ENCODE measurements at regions not wholly inside any gene's neighbourhood (a gene's known extent, or its start where the extent isn't known, plus 50 kb on each side); places are given as distances from the start of the nearest gene placed in this dataset.
"Not testable (repeated sequence)": the region's sequence is repeated elsewhere in the genome, so short reads cannot be mapped to it uniquely, and the experiment has no call there.

DNA sequence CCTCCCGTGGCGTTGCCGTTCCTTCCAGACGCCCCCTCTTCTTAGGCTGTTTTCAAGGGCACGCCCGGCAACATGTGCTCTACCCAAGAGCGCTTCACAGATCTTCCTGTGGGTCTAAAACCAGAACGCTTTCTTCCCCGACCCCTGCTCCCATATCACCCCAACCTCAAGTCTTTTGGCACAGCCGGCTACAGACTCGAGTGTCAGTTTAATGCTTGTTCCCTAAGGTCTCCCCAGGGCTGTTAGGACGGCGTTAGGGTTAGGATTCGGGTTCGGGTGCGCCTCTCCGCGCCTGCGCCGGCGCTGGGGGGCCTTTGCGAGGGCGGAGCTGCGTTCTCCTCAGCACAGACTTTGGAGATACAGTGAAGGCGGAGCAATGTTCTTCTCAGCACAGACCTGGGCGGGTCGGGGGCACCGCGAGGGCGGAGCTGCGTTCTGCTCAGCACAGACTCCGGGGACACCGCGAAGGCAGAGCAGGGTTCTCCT lies 274.7 kb downstream of the CCDC74A start:
- not testable (repeated sequence) for H3K4me1 Mint-ChIP-seq (ENCODE audit: low read depth)
- H3K4me3 Mint-ChIP-seq = peak overlapping the region; percentile 63

DNA sequence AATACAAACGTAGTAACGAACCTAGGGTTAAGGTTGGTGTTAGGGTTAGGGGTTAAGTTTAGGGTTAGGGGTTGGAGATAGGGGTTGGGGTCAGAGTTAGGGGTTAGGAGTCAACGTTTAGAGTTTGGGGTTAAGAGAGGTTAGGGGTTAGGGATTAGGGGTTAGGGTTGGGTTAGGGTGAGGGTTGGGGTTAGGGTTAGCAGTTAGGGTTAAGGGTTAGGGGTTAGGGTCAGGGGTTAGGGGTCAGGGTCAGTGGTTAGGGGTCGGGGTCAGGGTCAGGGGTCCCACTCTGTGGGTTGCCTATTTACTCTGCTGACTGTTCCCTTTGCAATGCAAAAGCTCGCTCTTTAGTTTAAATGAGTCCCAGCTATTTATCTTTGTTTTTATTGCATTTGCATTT lies 275.5 kb downstream of the CCDC74A start:
- not testable (repeated sequence) for H3K4me1 Mint-ChIP-seq (ENCODE audit: low read depth); H3K27ac Mint-ChIP-seq; H3K4me3 Mint-ChIP-seq; H3K36me3 Mint-ChIP-seq (ENCODE audit: low read depth); H3K9me3 Mint-ChIP-seq
- H3K27me3 Mint-ChIP-seq = peaks cover 19% of the 10 kb centered on the region

More for the DNA sequence above, 274.7 kb downstream of the CCDC74A start:
- H3K9me3 Mint-ChIP-seq; H3K27ac Mint-ChIP-seq; H3K36me3 Mint-ChIP-seq (ENCODE audit: low read depth): not testable (repeated sequence)
- peaks cover 15% of the 10 kb centered on the region for H3K27me3 Mint-ChIP-seq

DNA sequence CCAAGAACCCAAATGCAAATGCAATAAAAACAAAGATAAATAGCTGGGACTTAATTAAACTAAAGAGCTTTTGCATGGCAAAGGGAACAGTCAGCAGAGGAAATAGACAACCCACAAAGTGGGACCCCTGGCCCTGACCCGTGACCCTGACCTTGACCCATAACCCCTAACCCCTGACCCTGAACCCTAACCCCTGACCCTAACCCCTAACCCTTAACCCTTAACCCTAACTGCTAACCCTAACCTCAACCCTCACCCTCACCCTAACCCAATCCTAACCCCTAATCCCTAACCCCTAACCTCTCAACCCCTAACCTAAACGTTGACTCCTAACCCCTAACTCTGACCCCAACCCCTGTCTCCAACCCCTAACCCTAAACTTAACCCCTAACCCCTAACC lies 284.9 kb downstream of the CCDC74A start:
- H3K4me3 Mint-ChIP-seq; H3K27ac Mint-ChIP-seq; H3K9me3 Mint-ChIP-seq; H3K36me3 Mint-ChIP-seq (ENCODE audit: low read depth); H3K4me1 Mint-ChIP-seq (ENCODE audit: low read depth): not testable (repeated sequence)
- peaks cover 15% of the 10 kb centered on the region for H3K27me3 Mint-ChIP-seq

DNA sequence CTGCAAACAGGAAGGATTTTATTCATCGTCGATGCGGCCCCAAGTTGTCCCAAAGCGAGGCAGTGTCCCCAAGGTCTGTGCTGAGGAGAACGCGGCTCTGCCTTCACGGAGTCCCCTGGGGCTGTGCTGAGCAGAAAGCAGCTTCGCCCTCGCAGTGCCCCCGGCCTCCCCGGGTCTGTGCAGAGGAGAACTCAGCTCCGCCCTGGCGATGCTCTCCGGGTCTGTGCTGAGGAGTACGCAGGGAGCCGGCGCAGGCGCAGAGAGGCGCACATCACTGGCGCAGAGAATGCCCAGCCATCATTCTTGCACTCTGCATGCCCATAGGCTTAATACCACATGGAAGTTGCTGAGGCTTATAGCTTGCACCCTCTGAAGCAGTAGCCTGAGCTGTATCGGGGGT lies 285.7 kb downstream of the CCDC74A start:
- not testable (repeated sequence) for H3K27ac Mint-ChIP-seq; H3K4me1 Mint-ChIP-seq (ENCODE audit: low read depth); H3K36me3 Mint-ChIP-seq (ENCODE audit: low read depth); H3K4me3 Mint-ChIP-seq; H3K9me3 Mint-ChIP-seq
- peaks cover 10% of the 10 kb centered on the region for H3K27me3 Mint-ChIP-seq

- not testable (repeated sequence) for H3K27ac Mint-ChIP-seq; H3K4me1 Mint-ChIP-seq (ENCODE audit: low read depth); H3K36me3 Mint-ChIP-seq (ENCODE audit: low read depth); H3K27me3 Mint-ChIP-seq; H3K9me3 Mint-ChIP-seq; H3K4me3 Mint-ChIP-seq
These were observed 290.7 kb downstream of the CCDC74A start for GRCh38 chr2:131818267-131818973.

GRCh38 chr2:131822237-131822721 lies 294.6 kb downstream of the CCDC74A start:
- not testable (repeated sequence) for H3K4me3 Mint-ChIP-seq; H3K36me3 Mint-ChIP-seq (ENCODE audit: low read depth); H3K27me3 Mint-ChIP-seq; H3K9me3 Mint-ChIP-seq; H3K4me1 Mint-ChIP-seq (ENCODE audit: low read depth); H3K27ac Mint-ChIP-seq

DNA sequence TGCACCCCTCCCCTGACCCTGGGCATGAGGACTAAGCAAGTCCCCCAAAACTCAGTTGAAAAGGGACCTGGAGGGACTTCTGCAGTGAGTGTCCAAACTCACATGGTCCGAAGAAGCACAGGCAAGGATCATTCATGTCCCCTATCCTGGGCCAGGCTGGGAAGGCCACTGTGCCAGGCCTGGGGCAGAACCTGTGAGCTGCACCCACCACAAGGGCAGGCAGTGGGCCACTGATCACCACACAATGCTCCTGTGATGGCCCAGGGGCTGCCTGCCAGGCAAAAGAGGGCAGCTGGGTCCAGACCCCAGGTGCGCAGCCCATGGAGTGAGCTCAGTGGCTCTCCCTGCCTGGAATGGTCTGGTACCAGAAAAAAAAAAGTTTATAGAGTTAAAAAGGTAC lies 295.4 kb downstream of the CCDC74A start:
- H3K27ac Mint-ChIP-seq; H3K36me3 Mint-ChIP-seq (ENCODE audit: low read depth); H3K9me3 Mint-ChIP-seq; H3K27me3 Mint-ChIP-seq; H3K4me1 Mint-ChIP-seq (ENCODE audit: low read depth); H3K4me3 Mint-ChIP-seq: not testable (repeated sequence)

DNA sequence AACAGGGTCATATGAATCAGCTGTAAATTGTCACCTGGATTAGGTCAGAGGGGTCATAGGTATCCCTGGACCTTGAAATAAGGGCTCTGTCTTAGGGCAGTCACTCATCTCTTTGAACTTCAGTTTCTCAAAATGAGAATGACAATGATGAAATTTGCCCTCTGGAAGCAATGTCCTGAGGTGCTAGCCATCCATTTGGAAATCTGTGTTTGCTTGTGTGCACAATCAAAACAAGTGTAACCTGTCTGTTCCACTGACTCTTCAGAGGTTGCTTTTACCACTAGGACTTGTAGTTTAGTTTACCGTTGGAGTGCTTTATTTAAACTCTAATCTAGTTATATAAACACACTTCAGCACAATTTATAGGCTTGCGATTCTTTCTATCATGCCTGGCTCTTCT lies 297.3 kb downstream of the CCDC74A start:
- H3K4me1 Mint-ChIP-seq (ENCODE audit: low read depth); H3K4me3 Mint-ChIP-seq; H3K27me3 Mint-ChIP-seq; H3K9me3 Mint-ChIP-seq; H3K27ac Mint-ChIP-seq; H3K36me3 Mint-ChIP-seq (ENCODE audit: low read depth): not testable (repeated sequence)

DNA sequence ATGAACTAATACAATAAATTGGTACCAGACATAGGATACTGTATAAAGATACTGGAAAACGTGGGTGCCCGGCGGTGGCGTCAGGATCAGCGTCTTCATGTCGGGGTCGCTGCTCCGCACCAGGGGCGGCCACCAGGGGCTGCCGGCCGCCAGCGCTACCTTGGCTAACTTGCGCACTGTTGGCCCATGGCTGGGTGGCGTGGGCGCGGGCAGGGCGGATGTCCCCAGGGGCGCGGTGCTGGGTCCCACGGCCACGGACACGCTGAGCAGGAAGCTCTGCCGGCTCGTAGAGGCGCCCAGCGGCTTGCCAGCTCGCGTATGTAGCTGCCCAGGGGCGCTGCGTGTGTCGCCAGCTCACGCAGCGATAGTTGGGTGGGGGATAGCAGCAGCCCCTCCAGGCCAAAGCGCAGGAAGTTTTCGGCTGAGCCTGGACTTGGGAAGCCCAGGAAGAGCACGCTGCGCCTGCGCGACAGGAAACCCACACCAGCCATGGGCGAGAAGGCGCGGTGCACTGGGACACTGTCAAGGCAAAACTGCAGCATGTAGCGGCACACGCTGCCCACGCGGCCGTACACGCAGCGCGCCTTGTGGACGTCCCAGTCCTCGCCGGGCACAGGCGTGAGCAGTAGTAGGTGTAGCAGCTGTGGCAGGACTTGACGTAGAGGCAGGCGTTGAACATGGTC lies 299.9 kb downstream of the CCDC74A start:
- Mint-ChIP-seq H3K9me3 (no peaks in the 10 kb centered on the region), H3K27me3 (no peaks in the 10 kb centered on the region), H3K27ac (no peak overlapping the region), H3K4me3 (no peak overlapping the region), H3K36me3 (ENCODE audit: low read depth) (no peaks in the 10 kb centered on the region), H3K4me1 (ENCODE audit: low read depth) (no peaks in the 10 kb centered on the region)

- Mint-ChIP-seq H3K36me3 (ENCODE audit: low read depth) (no peaks in the 10 kb centered on the region), H3K9me3 (no peaks in the 10 kb centered on the region), H3K4me3 (no peak overlapping the region), H3K27me3 (no peaks in the 10 kb centered on the region), H3K4me1 (ENCODE audit: low read depth) (no peaks in the 10 kb centered on the region), H3K27ac (no peak overlapping the region)
These were observed 300.5 kb downstream of the CCDC74A start for GRCh38 chr2:131828164-131828561.

DNA sequence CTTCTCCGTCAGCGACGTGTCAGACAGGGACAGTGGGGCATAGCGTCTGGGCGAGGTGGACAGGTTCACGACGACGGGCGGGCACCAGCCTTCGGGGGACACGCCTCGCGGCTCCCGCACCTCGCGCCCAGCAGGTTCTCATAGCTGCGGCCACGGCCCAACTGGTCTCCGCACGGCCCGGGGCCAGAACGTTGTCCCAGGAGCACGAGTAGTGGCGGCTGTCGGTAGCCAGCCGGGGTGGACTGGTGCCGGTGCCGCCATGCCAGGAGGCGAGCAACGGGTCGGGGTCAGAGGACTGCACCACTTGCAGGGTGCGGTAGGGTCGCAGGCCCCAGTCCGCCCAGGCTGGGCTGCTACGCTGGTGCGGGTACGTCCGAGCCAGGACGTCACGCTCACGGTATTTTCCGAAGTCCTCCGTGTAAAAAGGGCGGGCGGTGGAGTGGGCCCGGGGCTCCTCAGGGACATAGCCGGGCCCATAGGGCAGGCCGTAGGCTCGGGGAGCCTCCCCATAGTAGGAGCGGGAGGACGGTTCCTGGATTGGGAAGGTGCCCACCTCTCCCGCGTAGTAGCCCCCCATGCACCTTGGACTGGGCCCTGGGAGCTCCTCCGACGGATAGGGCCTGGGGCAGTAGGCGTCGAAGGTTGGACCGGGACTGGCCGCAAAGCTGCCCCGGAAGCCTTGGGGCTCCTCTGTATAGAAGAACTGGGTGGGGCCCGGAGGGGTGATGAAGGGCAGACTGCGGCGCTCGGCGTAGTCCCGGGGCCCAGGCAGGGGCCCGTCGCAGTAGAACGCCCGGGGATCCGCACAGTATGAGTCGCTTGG lies 301.2 kb downstream of the CCDC74A start:
- not testable (repeated sequence) for H3K27me3 Mint-ChIP-seq; H3K27ac Mint-ChIP-seq; H3K9me3 Mint-ChIP-seq; H3K36me3 Mint-ChIP-seq (ENCODE audit: low read depth); H3K4me1 Mint-ChIP-seq (ENCODE audit: low read depth); H3K4me3 Mint-ChIP-seq

- H3K4me3 Mint-ChIP-seq; H3K4me1 Mint-ChIP-seq (ENCODE audit: low read depth); H3K27me3 Mint-ChIP-seq; H3K36me3 Mint-ChIP-seq (ENCODE audit: low read depth); H3K27ac Mint-ChIP-seq; H3K9me3 Mint-ChIP-seq: not testable (repeated sequence)
These were observed 302.0 kb downstream of the CCDC74A start for GRCh38 chr2:131829456-131830241.

- H3K36me3 Mint-ChIP-seq (ENCODE audit: low read depth); H3K9me3 Mint-ChIP-seq; H3K27me3 Mint-ChIP-seq; H3K4me3 Mint-ChIP-seq; H3K27ac Mint-ChIP-seq; H3K4me1 Mint-ChIP-seq (ENCODE audit: low read depth): not testable (repeated sequence)
These were observed 302.7 kb downstream of the CCDC74A start for GRCh38 chr2:131830242-131830945.

GRCh38 chr2:131830946-131831310 lies 303.2 kb downstream of the CCDC74A start:
- not testable (repeated sequence) for H3K4me1 Mint-ChIP-seq (ENCODE audit: low read depth); H3K36me3 Mint-ChIP-seq (ENCODE audit: low read depth); H3K27me3 Mint-ChIP-seq; H3K9me3 Mint-ChIP-seq; H3K4me3 Mint-ChIP-seq; H3K27ac Mint-ChIP-seq

All from stimulated activated naive CD8-positive, alpha-beta T cell treated with anti-CD3 and anti-CD28 coated beads, Interleukin-15, Interleukin-2, amounts not matched to agents 100 ng/mL and 50 ng/mL, for 24 hours (primary cell).